PC-3 (cell line): ENCODE measurements at regions not wholly inside any gene's neighbourhood (a gene's known extent, or its start where the extent isn't known, plus 50 kb on each side); places are given as distances from the start of the nearest gene placed in this dataset.

Experiments
- EZH2 ChIP-seq: fragments of 300-600 bp; sonication (generic); IDR thresholded peaks from one replicate; pipeline ENCODE4 v1.6.1; 2017; ENCODE audit warnings: antibody characterized with exemption, mild to moderate bottlenecking, low read length; ENCODE audit not compliant: unreplicated experiment
- EZH2phosphoT487 ChIP-seq: fragments of 300-600 bp; sonication (generic); IDR thresholded peaks from 2 replicates; pipeline ENCODE4 v1.6.1; 2018; ENCODE audit warnings: mild to moderate bottlenecking, antibody characterized with exemption, low read length, borderline replicate concordance
- TF ChIP-seq, protein P1 (sequence below): fragments of 300-600 bp; sonication (generic); conservative IDR thresholded peaks from 2 replicates; pipeline ENCODE4 v1.5.1; 2017; ENCODE audit warnings: antibody characterized with exemption, low read depth, mild to moderate bottlenecking, low read length

DNA sequence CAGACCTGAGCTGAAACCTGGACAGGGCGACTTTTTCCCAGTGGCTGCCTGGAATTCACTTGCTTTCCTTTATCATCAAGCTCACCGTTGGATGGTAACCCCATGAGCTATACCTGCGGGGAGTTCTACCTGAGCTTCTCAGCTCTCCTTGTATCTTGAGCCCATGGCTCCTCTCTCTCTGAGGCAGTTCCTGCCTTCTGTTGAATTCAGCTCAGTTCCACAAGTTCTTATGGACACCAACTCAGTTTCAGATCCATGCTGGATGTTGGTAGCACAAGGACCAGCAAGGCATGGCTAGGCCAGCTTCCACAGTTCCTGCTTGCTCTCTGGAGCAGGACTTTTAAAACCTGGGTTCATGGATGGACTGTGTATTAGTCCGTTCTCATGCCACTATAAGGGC is 58.3 kb upstream of the AMPD3 start:
- TF ChIP-seq, protein P1, sequence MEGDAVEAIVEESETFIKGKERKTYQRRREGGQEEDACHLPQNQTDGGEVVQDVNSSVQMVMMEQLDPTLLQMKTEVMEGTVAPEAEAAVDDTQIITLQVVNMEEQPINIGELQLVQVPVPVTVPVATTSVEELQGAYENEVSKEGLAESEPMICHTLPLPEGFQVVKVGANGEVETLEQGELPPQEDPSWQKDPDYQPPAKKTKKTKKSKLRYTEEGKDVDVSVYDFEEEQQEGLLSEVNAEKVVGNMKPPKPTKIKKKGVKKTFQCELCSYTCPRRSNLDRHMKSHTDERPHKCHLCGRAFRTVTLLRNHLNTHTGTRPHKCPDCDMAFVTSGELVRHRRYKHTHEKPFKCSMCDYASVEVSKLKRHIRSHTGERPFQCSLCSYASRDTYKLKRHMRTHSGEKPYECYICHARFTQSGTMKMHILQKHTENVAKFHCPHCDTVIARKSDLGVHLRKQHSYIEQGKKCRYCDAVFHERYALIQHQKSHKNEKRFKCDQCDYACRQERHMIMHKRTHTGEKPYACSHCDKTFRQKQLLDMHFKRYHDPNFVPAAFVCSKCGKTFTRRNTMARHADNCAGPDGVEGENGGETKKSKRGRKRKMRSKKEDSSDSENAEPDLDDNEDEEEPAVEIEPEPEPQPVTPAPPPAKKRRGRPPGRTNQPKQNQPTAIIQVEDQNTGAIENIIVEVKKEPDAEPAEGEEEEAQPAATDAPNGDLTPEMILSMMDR: no peak
- TF ChIP-seq EZH2 (no peak), EZH2phosphoT487 (no peak)
